Right atrium auricular region (tissue), 2 donors: ENCODE measurements at regions not wholly inside any gene's neighbourhood (a gene's known extent, or its start where the extent isn't known, plus 50 kb on each side); places are given as distances from the start of the nearest gene placed in this dataset.
"Not testable (repeated sequence)": the region's sequence is repeated elsewhere in the genome, so short reads cannot be mapped to it uniquely, and the experiment has no call there.

Experiments
- DNase-seq: peaks from one replicate; pipeline ENCODE4 v3.0.0-alpha.2; 2019; ENCODE audit warnings: low spot score
- H3K27ac ChIP-seq, 2 donors: fragments of 200-600 bp; sonication (generic); 1 replicate in 1 of 2; 2 replicates in 1 of 2; pipeline ENCODE4 v1.5.1; 2016 to 2019
- H3K27me3 ChIP-seq, 2 donors: fragments of 200-600 bp; sonication (generic); one replicate each; pipeline versions ENCODE4 v1.5.1 to v1.6.0; 2017 to 2019
- H3K36me3 ChIP-seq: fragments of 200-600 bp; sonication (generic); one replicate; pipeline ENCODE4 v1.5.1; 2016
- H3K4me1 ChIP-seq, 2 donors: fragments of 200-600 bp; sonication (generic); one replicate each; pipeline versions ENCODE4 v1.5.1 to v1.6.0; 2017 to 2019
- H3K4me3 ChIP-seq, 2 donors: fragments of 200-600 bp; sonication (generic); 1 replicate in 1 of 2; 2 replicates in 1 of 2; pipeline ENCODE4 v1.5.1; 2017 to 2019; ENCODE audit warnings: mild to moderate bottlenecking in 1 of 2, moderate library complexity in 1 of 2
- H3K9me3 ChIP-seq, 2 donors: fragments of 200-600 bp; sonication (generic); one replicate each; pipeline ENCODE4 v1.5.1; 2019
- CTCF ChIP-seq, 2 donors: fragments of 200-600 bp; sonication (generic); IDR thresholded peaks; one replicate each; pipeline ENCODE4 v1.5.1; 2019; ENCODE audit warnings: antibody characterized with exemption in 2 of 2

DNA sequence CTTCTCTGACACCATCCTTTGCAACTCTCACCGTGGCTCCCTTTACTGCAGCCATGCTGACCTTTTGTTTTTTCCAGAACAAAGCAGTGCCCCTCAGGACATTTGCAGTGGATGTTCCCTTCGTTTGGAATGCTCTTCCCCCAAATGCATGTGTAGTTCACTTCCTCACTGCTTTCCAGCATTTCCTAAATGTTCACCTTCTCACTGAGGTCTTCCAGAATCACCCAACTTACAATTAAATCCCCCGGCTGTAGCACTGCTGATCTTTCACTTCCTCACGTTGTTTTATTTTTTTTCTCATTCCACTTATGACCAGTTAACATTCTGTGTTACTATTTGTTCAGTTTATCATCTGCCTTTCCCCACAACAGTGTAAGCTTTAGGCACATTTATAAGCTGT is 73.1 kb downstream of the GASK1B start:
- Histone ChIP-seq H3K4me3 (no peak overlapping the region), H3K27ac (no peak overlapping the region), H3K27me3 (no peaks in the 10 kb centered on the region), H3K9me3 (no peaks in the 10 kb centered on the region), H3K36me3 (no peaks in the 10 kb centered on the region), H3K4me1 (no peaks in the 10 kb centered on the region)
- no peak for DNase-seq
- no peak for TF ChIP-seq CTCF (IDR thresholded peaks at IDR 0.05)

GRCh38 chr4:158098802-158099201 is 74.0 kb downstream of the GASK1B start:
- Histone ChIP-seq H3K27ac (no peak overlapping the region), H3K27me3 (no peaks in the 10 kb centered on the region), H3K4me1 (no peaks in the 10 kb centered on the region), H3K36me3 (no peaks in the 10 kb centered on the region), H3K9me3 (no peaks in the 10 kb centered on the region), H3K4me3 (no peak overlapping the region)
- no peak for DNase-seq
- no peak for TF ChIP-seq CTCF (IDR thresholded peaks at IDR 0.05)

DNA sequence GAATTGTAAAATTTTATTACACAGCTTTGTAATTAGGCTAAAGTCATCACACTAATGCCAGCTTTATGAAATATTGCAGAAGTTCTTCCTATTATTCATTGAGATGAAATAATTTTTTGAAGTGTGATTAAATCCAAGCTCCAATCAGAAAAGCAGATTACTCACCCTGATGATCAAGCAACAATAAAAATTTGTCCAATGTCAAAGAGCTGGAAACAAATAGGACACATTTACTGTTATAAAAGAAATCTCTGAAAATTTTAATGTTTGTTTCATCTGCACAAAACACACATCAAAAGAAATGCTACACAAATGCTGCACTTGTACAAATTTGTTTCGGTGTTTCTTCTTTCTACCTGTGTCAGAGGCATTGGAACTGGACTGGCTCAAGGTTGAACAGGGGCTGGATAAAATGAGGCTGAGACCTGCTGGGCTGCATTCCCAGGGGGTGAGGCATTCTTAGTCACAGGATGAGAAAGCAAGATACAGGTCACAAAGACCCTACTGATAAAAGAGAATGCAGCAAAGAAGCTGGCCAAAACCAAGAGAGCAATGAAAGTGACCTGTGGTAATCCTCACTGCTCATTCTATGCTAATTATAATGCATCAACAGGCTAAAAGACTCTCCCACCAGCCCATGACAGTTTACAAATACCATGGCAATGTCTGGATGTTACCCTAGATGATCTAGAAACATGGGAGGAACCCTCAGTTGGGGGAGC is 78.3 kb downstream of the GASK1B start:
- Histone ChIP-seq H3K27ac (peak overlapping the region in 1 of 2 donors; percentile 15), H3K4me3 (no peak overlapping the region), H3K27me3 (no peaks in the 10 kb centered on the region), H3K4me1 (no peaks in the 10 kb centered on the region), H3K9me3 (no peaks in the 10 kb centered on the region), H3K36me3 (no peaks in the 10 kb centered on the region)
- TF ChIP-seq CTCF (IDR thresholded peaks at IDR 0.05), result no peak
- DNase-seq, result no peak

DNA sequence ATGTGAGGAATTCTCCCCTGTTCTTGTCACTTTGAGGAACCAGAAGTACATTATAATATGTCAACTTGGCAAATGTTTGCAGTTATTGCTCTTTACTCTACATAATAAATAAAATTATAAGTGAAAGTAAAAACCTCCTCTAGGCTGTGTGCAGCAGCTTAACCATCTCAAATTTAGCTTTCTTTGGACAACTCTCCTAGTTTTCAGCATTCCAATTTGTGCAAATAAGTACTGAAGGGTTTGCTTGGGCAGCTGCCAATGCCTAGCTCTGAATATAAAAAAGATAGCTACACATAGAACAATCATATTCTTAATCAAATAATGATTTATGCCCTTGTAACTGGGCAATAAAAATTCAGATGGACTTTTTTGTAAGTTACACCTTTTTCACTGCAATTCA is 82.5 kb downstream of the GASK1B start:
- no peak for TF ChIP-seq CTCF (IDR thresholded peaks at IDR 0.05)
- no peaks in the 10 kb centered on the region for H3K4me1 ChIP-seq
- H3K27me3 ChIP-seq, result no peaks in the 10 kb centered on the region
- no peaks in the 10 kb centered on the region for H3K9me3 ChIP-seq
- H3K36me3 ChIP-seq, result no peaks in the 10 kb centered on the region
- no peak for DNase-seq
- no peak overlapping the region for H3K4me3 ChIP-seq
- no peak overlapping the region for H3K27ac ChIP-seq

- not testable (repeated sequence) for H3K27ac ChIP-seq, H3K4me3 ChIP-seq, H3K9me3 ChIP-seq, H3K27me3 ChIP-seq, H3K36me3 ChIP-seq, DNase-seq, H3K4me1 ChIP-seq
Measured at GRCh38 chr4:158089897-158090296, 82.9 kb downstream of the GASK1B start.

GRCh38 chr4:158080354-158080753 is 92.5 kb downstream of the GASK1B start:
- no peaks in the 10 kb centered on the region for H3K27me3 ChIP-seq
- peaks cover 0 to 13% of the 10 kb centered on the region in 2 donors for H3K4me1 ChIP-seq
- no peak for DNase-seq
- H3K36me3 ChIP-seq, result no peaks in the 10 kb centered on the region
- no peaks in the 10 kb centered on the region for H3K9me3 ChIP-seq
- no peak for TF ChIP-seq CTCF (IDR thresholded peaks at IDR 0.05)
- H3K4me3 ChIP-seq, result no peak overlapping the region
- peak overlapping the region in 1 of 2 donors; percentile 6 for H3K27ac ChIP-seq
